ENCODE measurements at regions not wholly inside any gene's neighbourhood (a gene's known extent, or its start where the extent isn't known, plus 50 kb on each side); places are given as distances from the start of the nearest gene placed in this dataset.

- H2AFZ ChIP-seq (ENCODE audit: control insufficient read depth, low read length): no peak overlapping the region
- no peaks in the 10 kb centered on the region for H4K20me1 ChIP-seq (ENCODE audit: control insufficient read depth, extremely low read depth, insufficient read depth, low read length)
- H3K27me3 ChIP-seq (ENCODE audit: control insufficient read depth, extremely low read depth, insufficient read depth, low read length): peaks cover under 1% of the 10 kb centered on the region
- DNase-seq (ENCODE audit: low read depth, low spot score) (no peak), FAIRE-seq (no peak)
- no peak overlapping the region for H3K9ac ChIP-seq (ENCODE audit: control insufficient read depth, extremely low read depth, insufficient read depth, low read length)
- no peak overlapping the region for H3K4me3 ChIP-seq (ENCODE audit: control insufficient read depth in 2 of 3, extremely low read depth in 1 of 3, insufficient read depth in 2 of 3, low read depth in 1 of 3, low read length in 3 of 3)
- H3K9me3 ChIP-seq (ENCODE audit: control insufficient read depth, low read depth, low read length): no peaks in the 10 kb centered on the region
- no peaks in the 10 kb centered on the region for H3K36me3 ChIP-seq (ENCODE audit: control insufficient read depth in 2 of 2, extremely low read depth in 1 of 2, insufficient read depth in 2 of 2, low read length in 2 of 2)
- H3K4me2 ChIP-seq (ENCODE audit: control insufficient read depth, extremely low read depth, insufficient read depth, low read depth, low read length): no peak overlapping the region
- no peaks in the 10 kb centered on the region for H3K79me2 ChIP-seq (ENCODE audit: control insufficient read depth, insufficient read depth, low read length)
- no peak overlapping the region for H3K27ac ChIP-seq (ENCODE audit: control insufficient read depth, insufficient read depth, low read length)
- H3K9me1 ChIP-seq (ENCODE audit: control insufficient read depth, extremely low read depth, insufficient read depth, low read length): no peaks in the 10 kb centered on the region
- dilution Hi-C loops (cut with MboI; ENCODE audit: extremely low pct_ligation_motif_present, low sequenced_read_pairs): no loop called here
- TF ChIP-seq EZH2 (IDR thresholded peaks at IDR 0.05; ENCODE audit: low read length): no peak
- TF ChIP-seq, protein P1, sequence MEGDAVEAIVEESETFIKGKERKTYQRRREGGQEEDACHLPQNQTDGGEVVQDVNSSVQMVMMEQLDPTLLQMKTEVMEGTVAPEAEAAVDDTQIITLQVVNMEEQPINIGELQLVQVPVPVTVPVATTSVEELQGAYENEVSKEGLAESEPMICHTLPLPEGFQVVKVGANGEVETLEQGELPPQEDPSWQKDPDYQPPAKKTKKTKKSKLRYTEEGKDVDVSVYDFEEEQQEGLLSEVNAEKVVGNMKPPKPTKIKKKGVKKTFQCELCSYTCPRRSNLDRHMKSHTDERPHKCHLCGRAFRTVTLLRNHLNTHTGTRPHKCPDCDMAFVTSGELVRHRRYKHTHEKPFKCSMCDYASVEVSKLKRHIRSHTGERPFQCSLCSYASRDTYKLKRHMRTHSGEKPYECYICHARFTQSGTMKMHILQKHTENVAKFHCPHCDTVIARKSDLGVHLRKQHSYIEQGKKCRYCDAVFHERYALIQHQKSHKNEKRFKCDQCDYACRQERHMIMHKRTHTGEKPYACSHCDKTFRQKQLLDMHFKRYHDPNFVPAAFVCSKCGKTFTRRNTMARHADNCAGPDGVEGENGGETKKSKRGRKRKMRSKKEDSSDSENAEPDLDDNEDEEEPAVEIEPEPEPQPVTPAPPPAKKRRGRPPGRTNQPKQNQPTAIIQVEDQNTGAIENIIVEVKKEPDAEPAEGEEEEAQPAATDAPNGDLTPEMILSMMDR (optimal IDR thresholded peaks at IDR 0.05 in 1 of 3, IDR thresholded peaks at IDR 0.05 in 1 of 3, conservative IDR thresholded peaks at IDR 0.05 in 1 of 3; ENCODE audit: extremely low read depth in 1 of 3, insufficient read depth in 2 of 3, low read length in 3 of 3): no peak
- no peaks in the 10 kb centered on the region for H3K4me1 ChIP-seq (ENCODE audit: control insufficient read depth, extremely low read depth, insufficient read depth, low read length)
Measured at GRCh38 chr18:45286431-45286830, 328.8 kb upstream of the SLC14A2 start.

- Histone ChIP-seq H3K4me1 (ENCODE audit: control insufficient read depth, extremely low read depth, insufficient read depth, low read length) (no peaks in the 10 kb centered on the region), H2AFZ (ENCODE audit: control insufficient read depth, low read length) (no peak overlapping the region), H3K4me3 (ENCODE audit: control insufficient read depth in 2 of 3, extremely low read depth in 1 of 3, insufficient read depth in 2 of 3, low read depth in 1 of 3, low read length in 3 of 3) (no peak overlapping the region), H3K27ac (ENCODE audit: control insufficient read depth, insufficient read depth, low read length) (no peak overlapping the region), H3K4me2 (ENCODE audit: control insufficient read depth, extremely low read depth, insufficient read depth, low read depth, low read length) (no peak overlapping the region), H3K9me1 (ENCODE audit: control insufficient read depth, extremely low read depth, insufficient read depth, low read length) (no peaks in the 10 kb centered on the region), H3K79me2 (ENCODE audit: control insufficient read depth, insufficient read depth, low read length) (no peaks in the 10 kb centered on the region), H3K9ac (ENCODE audit: control insufficient read depth, extremely low read depth, insufficient read depth, low read length) (no peak overlapping the region), H4K20me1 (ENCODE audit: control insufficient read depth, extremely low read depth, insufficient read depth, low read length) (no peaks in the 10 kb centered on the region), H3K36me3 (ENCODE audit: control insufficient read depth in 2 of 2, extremely low read depth in 1 of 2, insufficient read depth in 2 of 2, low read length in 2 of 2) (no peaks in the 10 kb centered on the region), H3K9me3 (ENCODE audit: control insufficient read depth, low read depth, low read length) (no peaks in the 10 kb centered on the region), H3K27me3 (ENCODE audit: control insufficient read depth, extremely low read depth, insufficient read depth, low read length) (peaks cover 3% of the 10 kb centered on the region)
- TF ChIP-seq, protein P1 (optimal IDR thresholded peaks at IDR 0.05 in 1 of 3, IDR thresholded peaks at IDR 0.05 in 1 of 3, conservative IDR thresholded peaks at IDR 0.05 in 1 of 3; ENCODE audit: extremely low read depth in 1 of 3, insufficient read depth in 2 of 3, low read length in 3 of 3): no peak
- no peak for TF ChIP-seq EZH2 (IDR thresholded peaks at IDR 0.05; ENCODE audit: low read length)
- FAIRE-seq: no peak
- dilution Hi-C loops (cut with MboI; ENCODE audit: extremely low pct_ligation_motif_present, low sequenced_read_pairs): no loop called here
- no peak for DNase-seq (ENCODE audit: low read depth, low spot score)
Measured at GRCh38 chr18:45287531-45287930, 327.7 kb upstream of the SLC14A2 start.
